ENCODE measurements at regions not wholly inside any gene's neighbourhood (a gene's known extent, or its start where the extent isn't known, plus 50 kb on each side); places are given as distances from the start of the nearest gene placed in this dataset.
"Not testable (repeated sequence)": the region's sequence is repeated elsewhere in the genome, so short reads cannot be mapped to it uniquely, and the experiment has no call there.

DNA sequence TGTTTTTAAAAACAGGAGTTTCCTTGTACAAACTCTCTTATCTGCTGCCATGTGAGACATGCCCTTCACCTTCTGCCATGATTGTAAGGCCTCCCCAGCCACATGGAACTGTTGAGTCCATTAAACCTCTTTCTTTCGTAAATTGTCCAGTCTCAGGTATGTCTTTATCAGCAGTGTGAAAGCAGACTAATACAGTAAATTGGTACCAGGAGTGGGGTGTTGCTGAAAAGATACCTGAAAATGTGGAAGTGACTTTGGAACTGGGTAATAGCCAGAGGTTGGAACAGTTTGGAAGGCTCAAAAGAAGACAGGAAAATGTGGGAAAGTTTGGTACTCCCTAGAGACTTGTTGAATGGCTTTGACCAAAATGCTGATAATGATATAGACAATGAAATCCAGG is 440.4 kb downstream of the MRPL39 start:
- not testable (repeated sequence) for H3K27me3 ChIP-seq (ENCODE audit: control insufficient read depth in 2 of 2, insufficient read depth in 1 of 2, low read length in 1 of 2); H3K4me1 ChIP-seq (ENCODE audit: control insufficient read depth in 2 of 2, insufficient read depth in 2 of 2, low read length in 2 of 2); H3K27ac ChIP-seq (ENCODE audit: low read depth in 1 of 2, low read length in 1 of 2); H3K4me3 ChIP-seq (ENCODE audit: low read length in 2 of 2); H3K9me3 ChIP-seq (ENCODE audit: control insufficient read depth in 2 of 2, insufficient read depth in 1 of 2, low read length in 1 of 2); H3K36me3 ChIP-seq (ENCODE audit: control insufficient read depth in 2 of 2, insufficient read depth in 2 of 2, low read length in 1 of 2); DNase-seq (ENCODE audit: low read depth in 6 of 9, low spot score in 9 of 9)
- WGBS, result 91% methylated on average over 1 of the region's 1 CpG

DNA sequence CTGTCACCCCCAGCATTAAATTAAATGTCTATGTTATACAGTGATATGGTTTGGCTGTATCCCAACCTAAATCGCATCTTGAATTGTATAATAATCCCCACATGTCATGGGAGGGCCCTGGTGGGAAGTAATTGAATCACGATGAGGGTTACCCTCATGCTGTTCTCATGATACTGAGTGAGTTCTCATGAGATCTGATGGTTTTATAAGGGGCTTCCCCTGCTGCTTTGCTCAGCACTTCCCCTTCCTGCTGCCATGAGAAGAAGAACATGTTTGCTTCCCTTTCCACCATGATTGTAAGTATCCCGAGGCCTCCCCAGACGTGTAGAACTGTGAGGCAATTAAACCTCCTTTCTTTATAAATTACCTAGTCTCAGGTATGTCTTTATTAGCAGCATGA is 445.7 kb downstream of the MRPL39 start:
- Histone ChIP-seq H3K4me3 (ENCODE audit: low read length in 2 of 2) (no peak overlapping the region), H3K27ac (ENCODE audit: low read depth in 1 of 2, low read length in 1 of 2) (no peak overlapping the region), H3K9me3 (ENCODE audit: control insufficient read depth in 2 of 2, insufficient read depth in 1 of 2, low read length in 1 of 2) (no peaks in the 10 kb centered on the region), H3K27me3 (ENCODE audit: control insufficient read depth in 2 of 2, insufficient read depth in 1 of 2, low read length in 1 of 2) (no peaks in the 10 kb centered on the region), H3K4me1 (ENCODE audit: control insufficient read depth in 2 of 2, insufficient read depth in 2 of 2, low read length in 2 of 2) (no peaks in the 10 kb centered on the region), H3K36me3 (ENCODE audit: control insufficient read depth in 2 of 2, insufficient read depth in 2 of 2, low read length in 1 of 2) (no peaks in the 10 kb centered on the region)
- WGBS, result 86% methylated on average over 4 of the region's 4 CpGs
- DNase-seq (ENCODE audit: low read depth in 6 of 9, low spot score in 9 of 9), result no peak

DNA sequence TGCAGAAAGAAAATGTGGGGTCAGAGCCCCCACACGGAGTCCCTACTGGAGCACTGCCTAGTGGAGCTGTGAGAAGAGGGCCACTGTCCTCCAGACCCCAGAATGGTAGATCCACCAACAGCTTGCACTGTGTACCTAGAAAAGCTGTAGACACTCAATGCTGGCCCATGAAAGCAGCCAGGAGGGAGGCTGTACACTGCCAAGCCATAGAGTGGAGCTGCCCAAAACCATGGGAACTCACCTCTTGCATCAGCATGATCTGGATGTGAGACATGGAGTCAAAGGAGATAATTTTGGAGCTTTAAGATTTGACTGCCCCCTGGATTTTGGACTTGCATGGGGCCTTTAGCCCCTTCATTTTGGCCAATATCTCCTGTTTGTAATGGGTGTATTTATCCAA is 452.3 kb downstream of the MRPL39 start:
- DNase-seq (ENCODE audit: low read depth in 6 of 9, low spot score in 9 of 9); H3K9me3 ChIP-seq (ENCODE audit: control insufficient read depth in 2 of 2, insufficient read depth in 1 of 2, low read length in 1 of 2); H3K27ac ChIP-seq (ENCODE audit: low read depth in 1 of 2, low read length in 1 of 2); H3K36me3 ChIP-seq (ENCODE audit: control insufficient read depth in 2 of 2, insufficient read depth in 2 of 2, low read length in 1 of 2); H3K4me1 ChIP-seq (ENCODE audit: control insufficient read depth in 2 of 2, insufficient read depth in 2 of 2, low read length in 2 of 2); H3K4me3 ChIP-seq (ENCODE audit: low read length in 2 of 2); H3K27me3 ChIP-seq (ENCODE audit: control insufficient read depth in 2 of 2, insufficient read depth in 1 of 2, low read length in 1 of 2): not testable (repeated sequence)
- WGBS, result 42% methylated on average over 1 of the region's 1 CpG

DNA sequence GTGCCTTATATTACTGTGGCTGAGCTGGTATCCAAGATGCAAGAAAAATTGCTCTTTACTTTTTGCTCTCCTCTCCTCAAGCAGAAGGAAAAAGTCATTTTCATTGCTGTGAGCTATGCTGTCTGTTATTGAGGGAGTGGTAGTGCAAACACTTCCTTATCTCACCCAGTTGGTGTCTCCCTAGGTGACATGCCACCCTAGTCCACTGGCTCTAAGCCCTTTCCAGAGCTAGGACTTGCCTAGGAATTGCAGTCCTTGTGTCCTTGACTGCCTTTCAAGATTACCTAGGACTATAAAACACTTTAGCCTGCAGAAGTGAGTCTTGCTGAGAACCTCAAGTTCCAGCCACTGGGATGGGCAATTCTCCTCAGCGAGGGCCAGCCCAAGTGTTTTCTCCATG is 458.3 kb downstream of the MRPL39 start:
- no peak for DNase-seq (ENCODE audit: low read depth in 6 of 9, low spot score in 9 of 9)
- Histone ChIP-seq H3K27ac (ENCODE audit: low read depth in 1 of 2, low read length in 1 of 2) (no peak overlapping the region), H3K27me3 (ENCODE audit: control insufficient read depth in 2 of 2, insufficient read depth in 1 of 2, low read length in 1 of 2) (no peaks in the 10 kb centered on the region), H3K4me1 (ENCODE audit: control insufficient read depth in 2 of 2, insufficient read depth in 2 of 2, low read length in 2 of 2) (no peaks in the 10 kb centered on the region), H3K4me3 (ENCODE audit: low read length in 2 of 2) (no peak overlapping the region), H3K36me3 (ENCODE audit: control insufficient read depth in 2 of 2, insufficient read depth in 2 of 2, low read length in 1 of 2) (no peaks in the 10 kb centered on the region), H3K9me3 (ENCODE audit: control insufficient read depth in 2 of 2, insufficient read depth in 1 of 2, low read length in 1 of 2) (no peaks in the 10 kb centered on the region)
- WGBS, result 89% methylated on average over 1 of the region's 1 CpG

DNA sequence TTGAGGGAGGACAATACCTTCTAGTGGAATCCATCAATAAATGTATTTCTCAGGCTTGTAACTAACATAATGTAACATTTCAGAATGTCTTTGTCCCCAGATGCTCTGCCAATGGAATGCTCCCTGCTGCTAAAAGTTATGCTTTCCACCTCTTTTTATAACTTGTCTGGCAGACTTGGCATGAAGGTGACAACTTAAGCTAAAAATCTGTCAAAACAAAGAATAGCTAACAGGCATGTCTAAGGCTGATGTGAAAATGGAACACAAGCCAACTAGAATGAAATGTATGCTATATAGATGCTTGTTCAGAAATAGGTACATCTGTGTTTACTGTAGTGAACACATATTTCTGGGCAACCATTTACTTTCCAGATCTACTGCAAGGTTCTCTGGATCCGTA is 467.9 kb downstream of the MRPL39 start:
- 86% methylated on average over 1 of the region's 1 CpG for WGBS
- DNase-seq (ENCODE audit: low read depth in 6 of 9, low spot score in 9 of 9), result no peak
- H3K9me3 ChIP-seq (ENCODE audit: control insufficient read depth in 2 of 2, insufficient read depth in 1 of 2, low read length in 1 of 2), result no peaks in the 10 kb centered on the region

DNA sequence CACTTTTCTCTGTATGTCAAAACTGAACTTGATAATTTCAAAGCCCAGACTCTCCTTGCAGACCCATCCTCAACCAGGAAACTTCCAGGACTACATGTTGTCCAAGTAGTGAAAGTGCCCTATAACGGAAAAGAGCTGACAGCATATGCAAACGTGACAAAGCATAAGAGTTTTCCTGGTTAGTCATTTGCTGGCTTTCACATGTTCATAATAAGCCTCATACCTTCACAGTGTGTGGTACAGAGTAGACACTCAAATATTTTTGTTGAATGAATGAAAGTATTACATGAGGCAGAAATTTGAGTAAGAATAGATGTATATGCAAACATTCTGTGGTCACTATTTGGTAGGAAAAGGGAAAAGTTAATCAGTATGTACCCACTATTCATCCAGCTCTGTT is 473.3 kb downstream of the MRPL39 start:
- no peaks in the 10 kb centered on the region for H3K27me3 ChIP-seq (ENCODE audit: control insufficient read depth in 2 of 2, insufficient read depth in 1 of 2, low read length in 1 of 2)
- no peak overlapping the region for H3K4me3 ChIP-seq (ENCODE audit: low read length in 2 of 2)
- no peak overlapping the region for H3K27ac ChIP-seq (ENCODE audit: low read depth in 1 of 2, low read length in 1 of 2)
- no peaks in the 10 kb centered on the region for H3K9me3 ChIP-seq (ENCODE audit: control insufficient read depth in 2 of 2, insufficient read depth in 1 of 2, low read length in 1 of 2)
- no peaks in the 10 kb centered on the region for H3K36me3 ChIP-seq (ENCODE audit: control insufficient read depth in 2 of 2, insufficient read depth in 2 of 2, low read length in 1 of 2)
- DNase-seq (ENCODE audit: low read depth in 6 of 9, low spot score in 9 of 9), result no peak
- WGBS, result 87% methylated on average over 2 of the region's 2 CpGs
- no peaks in the 10 kb centered on the region for H3K4me1 ChIP-seq (ENCODE audit: control insufficient read depth in 2 of 2, insufficient read depth in 2 of 2, low read length in 2 of 2)

More for the DNA sequence above, 467.9 kb downstream of the MRPL39 start:
- Histone ChIP-seq H3K36me3 (ENCODE audit: control insufficient read depth in 2 of 2, insufficient read depth in 2 of 2, low read length in 1 of 2) (no peaks in the 10 kb centered on the region), H3K27ac (ENCODE audit: low read depth in 1 of 2, low read length in 1 of 2) (no peak overlapping the region), H3K4me3 (ENCODE audit: low read length in 2 of 2) (no peak overlapping the region), H3K27me3 (ENCODE audit: control insufficient read depth in 2 of 2, insufficient read depth in 1 of 2, low read length in 1 of 2) (no peaks in the 10 kb centered on the region), H3K4me1 (ENCODE audit: control insufficient read depth in 2 of 2, insufficient read depth in 2 of 2, low read length in 2 of 2) (no peaks in the 10 kb centered on the region)

DNA sequence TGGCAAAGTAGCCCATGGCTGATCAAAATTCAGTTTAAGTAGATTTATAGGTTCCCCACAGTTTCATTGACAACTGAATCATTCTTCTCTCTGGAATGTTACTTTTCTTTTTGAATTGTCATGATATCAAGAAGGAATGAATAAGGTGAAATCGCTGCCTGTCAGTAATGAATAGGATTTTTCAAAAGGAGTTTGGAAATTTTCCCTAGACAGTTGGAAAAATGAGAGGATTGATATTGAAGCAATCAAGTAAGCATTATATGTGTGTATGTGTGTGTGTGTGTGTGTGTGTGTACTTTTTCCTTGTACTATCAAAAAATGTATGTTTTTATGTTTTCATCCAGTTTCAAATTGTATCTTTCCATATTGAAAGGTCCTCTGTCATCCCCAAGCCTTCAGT is 479.5 kb downstream of the MRPL39 start:
- Histone ChIP-seq H3K27ac (ENCODE audit: low read depth in 1 of 2, low read length in 1 of 2) (no peak overlapping the region), H3K4me3 (ENCODE audit: low read length in 2 of 2) (no peak overlapping the region), H3K9me3 (ENCODE audit: control insufficient read depth in 2 of 2, insufficient read depth in 1 of 2, low read length in 1 of 2) (no peaks in the 10 kb centered on the region), H3K27me3 (ENCODE audit: control insufficient read depth in 2 of 2, insufficient read depth in 1 of 2, low read length in 1 of 2) (no peaks in the 10 kb centered on the region), H3K4me1 (ENCODE audit: control insufficient read depth in 2 of 2, insufficient read depth in 2 of 2, low read length in 2 of 2) (no peaks in the 10 kb centered on the region), H3K36me3 (ENCODE audit: control insufficient read depth in 2 of 2, insufficient read depth in 2 of 2, low read length in 1 of 2) (no peaks in the 10 kb centered on the region)
- WGBS, result 82% methylated on average over 1 of the region's 1 CpG
- DNase-seq (ENCODE audit: low read depth in 6 of 9, low spot score in 9 of 9), result no peak

DNA sequence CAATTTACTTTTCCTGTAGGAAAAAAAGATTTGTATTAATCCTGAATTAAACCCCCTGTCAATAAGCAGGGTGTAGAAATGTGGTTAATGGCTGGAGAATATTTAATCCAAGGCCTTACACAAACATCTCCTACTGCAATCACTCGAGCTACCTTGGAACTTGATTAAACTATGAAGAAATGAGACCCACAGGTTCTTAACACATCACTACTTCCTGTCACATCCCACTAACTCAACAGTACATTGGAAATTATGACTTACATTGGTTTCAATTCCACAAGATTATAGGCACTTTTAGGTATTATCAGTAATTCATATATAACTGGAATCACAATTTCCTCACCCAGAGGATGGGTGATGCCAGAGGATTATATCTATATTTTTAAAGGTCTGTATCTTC is 480.3 kb downstream of the MRPL39 start:
- 88% methylated on average over 1 of the region's 1 CpG for WGBS
- Histone ChIP-seq H3K36me3 (ENCODE audit: control insufficient read depth in 2 of 2, insufficient read depth in 2 of 2, low read length in 1 of 2) (no peaks in the 10 kb centered on the region), H3K27me3 (ENCODE audit: control insufficient read depth in 2 of 2, insufficient read depth in 1 of 2, low read length in 1 of 2) (no peaks in the 10 kb centered on the region), H3K4me3 (ENCODE audit: low read length in 2 of 2) (no peak overlapping the region), H3K9me3 (ENCODE audit: control insufficient read depth in 2 of 2, insufficient read depth in 1 of 2, low read length in 1 of 2) (no peaks in the 10 kb centered on the region), H3K27ac (ENCODE audit: low read depth in 1 of 2, low read length in 1 of 2) (no peak overlapping the region), H3K4me1 (ENCODE audit: control insufficient read depth in 2 of 2, insufficient read depth in 2 of 2, low read length in 2 of 2) (no peaks in the 10 kb centered on the region)
- DNase-seq (ENCODE audit: low read depth in 6 of 9, low spot score in 9 of 9), result no peak

DNA sequence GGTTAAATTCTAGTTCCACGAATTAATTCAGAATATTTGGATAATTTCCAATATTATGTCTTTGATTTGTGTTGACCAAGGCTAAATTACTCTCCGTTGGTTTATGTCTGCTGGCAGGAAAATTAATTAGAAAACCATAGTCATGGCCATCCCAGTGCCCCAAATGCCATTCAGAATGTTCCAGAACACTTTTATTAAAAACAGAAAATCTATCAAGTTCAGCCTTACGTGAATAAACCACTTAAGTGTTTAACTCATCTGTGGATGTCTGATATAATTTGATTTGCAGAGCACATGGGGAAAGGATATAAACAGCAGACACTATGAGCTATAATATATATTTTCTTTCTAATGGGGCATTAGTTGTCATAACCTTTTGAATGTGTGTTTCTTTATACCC is 480.7 kb downstream of the MRPL39 start:
- Histone ChIP-seq H3K36me3 (ENCODE audit: control insufficient read depth in 2 of 2, insufficient read depth in 2 of 2, low read length in 1 of 2) (no peaks in the 10 kb centered on the region), H3K4me3 (ENCODE audit: low read length in 2 of 2) (no peak overlapping the region), H3K27ac (ENCODE audit: low read depth in 1 of 2, low read length in 1 of 2) (no peak overlapping the region), H3K27me3 (ENCODE audit: control insufficient read depth in 2 of 2, insufficient read depth in 1 of 2, low read length in 1 of 2) (no peaks in the 10 kb centered on the region), H3K9me3 (ENCODE audit: control insufficient read depth in 2 of 2, insufficient read depth in 1 of 2, low read length in 1 of 2) (no peaks in the 10 kb centered on the region), H3K4me1 (ENCODE audit: control insufficient read depth in 2 of 2, insufficient read depth in 2 of 2, low read length in 2 of 2) (no peaks in the 10 kb centered on the region)
- WGBS, result 84% methylated on average over 3 of the region's 3 CpGs
- DNase-seq (ENCODE audit: low read depth in 6 of 9, low spot score in 9 of 9), result no peak

DNA sequence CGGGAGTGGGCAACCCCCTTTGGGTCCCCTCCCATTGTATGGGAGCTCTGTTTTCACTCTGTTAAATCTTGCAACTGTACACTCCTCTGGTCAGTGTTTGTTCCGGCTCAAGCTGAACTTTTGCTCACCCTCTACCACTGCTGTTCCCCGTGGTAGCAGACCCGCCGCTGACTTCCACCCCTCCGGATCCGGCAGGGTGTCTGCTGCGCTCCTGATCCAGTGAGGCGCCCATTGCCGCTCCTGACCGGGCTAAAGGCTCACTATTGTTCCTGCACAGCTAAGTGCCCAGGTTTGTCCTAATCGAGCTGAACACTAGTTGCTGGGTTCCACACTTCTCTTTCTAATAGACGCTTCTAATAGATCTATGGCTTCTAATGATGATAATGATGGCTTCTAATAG is 488.6 kb downstream of the MRPL39 start:
- H3K4me3 ChIP-seq (ENCODE audit: low read length in 2 of 2), result no peak overlapping the region
- no peaks in the 10 kb centered on the region for H3K36me3 ChIP-seq (ENCODE audit: control insufficient read depth in 2 of 2, insufficient read depth in 2 of 2, low read length in 1 of 2)
- no peaks in the 10 kb centered on the region for H3K9me3 ChIP-seq (ENCODE audit: control insufficient read depth in 2 of 2, insufficient read depth in 1 of 2, low read length in 1 of 2)
- no peaks in the 10 kb centered on the region for H3K4me1 ChIP-seq (ENCODE audit: control insufficient read depth in 2 of 2, insufficient read depth in 2 of 2, low read length in 2 of 2)
- 93% methylated on average over 13 of the region's 13 CpGs for whole genome bisulfite sequencing
- no peak overlapping the region for H3K27ac ChIP-seq (ENCODE audit: low read depth in 1 of 2, low read length in 1 of 2)
- DNase-seq (ENCODE audit: low read depth in 6 of 9, low spot score in 9 of 9), result no peak
- H3K27me3 ChIP-seq (ENCODE audit: control insufficient read depth in 2 of 2, insufficient read depth in 1 of 2, low read length in 1 of 2), result no peaks in the 10 kb centered on the region
